GM21576 (cell line): ENCODE measurements at regions not wholly inside any gene's neighbourhood (a gene's known extent, or its start where the extent isn't known, plus 50 kb on each side); places are given as distances from the start of the nearest gene placed in this dataset.

Experiments used
- ATAC-seq: cut with Tn5 transposase; IDR thresholded peaks from one replicate; pipeline ENCODE4 v1.9.1; 2021; ENCODE audit warnings: mild to moderate bottlenecking, moderate library complexity; ENCODE audit not compliant: unreplicated experiment

GRCh38 chr4:180792541-180792940 is 1450.7 kb upstream of the TENM3 start:
- no peak for ATAC-seq

GRCh38 chr4:180794333-180794732 is 1448.9 kb upstream of the TENM3 start:
- no peak for ATAC-seq

- ATAC-seq: no peak
These were observed 1445.1 kb upstream of the TENM3 start for GRCh38 chr4:180798036-180798577.

- ATAC-seq: no peak
These were observed 1443.4 kb upstream of the TENM3 start for GRCh38 chr4:180799798-180800197.

- ATAC-seq: no peak
These were observed 1438.1 kb upstream of the TENM3 start for GRCh38 chr4:180805101-180805500.

GRCh38 chr4:180808862-180809261 is 1434.3 kb upstream of the TENM3 start:
- no peak for ATAC-seq

- ATAC-seq: no peak
These were observed 1433.8 kb upstream of the TENM3 start for GRCh38 chr4:180809439-180809838.

GRCh38 chr4:180810581-180810980 is 1432.6 kb upstream of the TENM3 start:
- ATAC-seq: no peak

- no peak for ATAC-seq
These were observed 1431.6 kb upstream of the TENM3 start for GRCh38 chr4:180811556-180811955.

- ATAC-seq: no peak
These were observed 1430.4 kb upstream of the TENM3 start for GRCh38 chr4:180812783-180813182.

GRCh38 chr4:180814875-180815417 is 1428.3 kb upstream of the TENM3 start:
- no peak for ATAC-seq

GRCh38 chr4:180817529-180817928 is 1425.7 kb upstream of the TENM3 start:
- ATAC-seq: no peak

GRCh38 chr4:180823108-180823507 is 1420.1 kb upstream of the TENM3 start:
- ATAC-seq: no peak

- ATAC-seq: no peak
These were observed 1415.8 kb upstream of the TENM3 start for GRCh38 chr4:180827232-180828009.

GRCh38 chr4:180828455-180829018 is 1414.7 kb upstream of the TENM3 start:
- no peak for ATAC-seq

GRCh38 chr4:180832073-180832472 is 1411.1 kb upstream of the TENM3 start:
- ATAC-seq: no peak

- no peak for ATAC-seq
These were observed 1403.1 kb upstream of the TENM3 start for GRCh38 chr4:180840142-180840541.

- ATAC-seq: no peak
These were observed 1392.8 kb upstream of the TENM3 start for GRCh38 chr4:180850318-180850940.

- ATAC-seq: no peak
These were observed 1390.5 kb upstream of the TENM3 start for GRCh38 chr4:180852738-180853137.

GRCh38 chr4:180855184-180855583 is 1388.0 kb upstream of the TENM3 start:
- no peak for ATAC-seq

- no peak for ATAC-seq
These were observed 1383.0 kb upstream of the TENM3 start for GRCh38 chr4:180860089-180860720.
